ENCODE measurements at regions not wholly inside any gene's neighbourhood (a gene's known extent, or its start where the extent isn't known, plus 50 kb on each side); places are given as distances from the start of the nearest gene placed in this dataset.

DNA sequence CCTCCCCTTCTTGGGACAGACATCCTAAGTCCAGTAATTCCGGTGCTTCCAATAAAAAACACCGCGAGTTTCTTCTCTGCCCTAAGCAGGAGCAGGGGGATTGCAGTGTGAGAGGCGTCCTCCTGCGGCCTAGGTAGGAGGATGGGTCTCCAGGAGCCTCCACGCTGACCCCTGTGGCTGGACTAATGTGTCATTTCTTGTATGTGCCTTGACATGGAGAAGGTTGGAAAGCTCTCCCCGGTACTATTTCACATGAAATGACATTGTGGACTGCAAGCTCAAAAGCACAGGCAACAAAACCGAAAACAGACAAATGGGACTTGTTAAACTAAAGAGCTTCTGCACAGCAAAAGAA lies 66.6 kb upstream of the ENPP6 start:
- Histone ChIP-seq H3K79me1 (ENCODE audit: low read depth in 1 of 2, low read length in 2 of 2) (no peaks in the 10 kb centered on the region), H2AK5ac (ENCODE audit: low read depth, low read length) (no peak overlapping the region), H3K27ac (ENCODE audit: insufficient read depth, low read length) (no peak overlapping the region), H4K20me1 (ENCODE audit: insufficient read depth, low read length) (no peaks in the 10 kb centered on the region), H2BK20ac (ENCODE audit: low read depth, low read length) (no peak overlapping the region), H2BK15ac (ENCODE audit: low read depth, low read length) (no peak overlapping the region), H3K4me1 (ENCODE audit: control insufficient read depth, insufficient read depth, low read length) (peaks cover 4% of the 10 kb centered on the region; the same call in 1 of the 2 replicates), H4K5ac (ENCODE audit: low read depth, low read length) (no peak overlapping the region), H3K23ac (ENCODE audit: low read depth, low read length) (no peak overlapping the region), H3K18ac (ENCODE audit: low read depth, low read length) (no peak overlapping the region), H3K36me3 (ENCODE audit: control insufficient read depth, insufficient read depth, low read length) (no peaks in the 10 kb centered on the region), H3K4me2 (ENCODE audit: low read depth, low read length) (no peak overlapping the region), H3K9ac (ENCODE audit: low read depth, low read length) (no peak overlapping the region), H4K8ac (ENCODE audit: low read depth in 2 of 2, low read length in 2 of 2) (no peak overlapping the region), H3K14ac (replicated peaks; ENCODE audit: low read depth, low read length) (no peak overlapping the region), H2AK9ac (replicated peaks; ENCODE audit: low read depth, low read length, poor library complexity) (no peak overlapping the region), H2BK120ac (ENCODE audit: low read depth, low read length) (no peak overlapping the region), H3K4me3 (ENCODE audit: insufficient read depth, low read depth, low read length) (no peak overlapping the region), H4K91ac (ENCODE audit: insufficient read depth, low read depth, low read length) (no peak overlapping the region), H2BK5ac (ENCODE audit: low read depth, low read length, poor library complexity, severe bottlenecking) (no peak overlapping the region), H3K56ac (ENCODE audit: extremely low read depth, insufficient read depth, low read length) (no peak overlapping the region), H3K9me1 (ENCODE audit: insufficient read depth, low read length) (0 out of 2 replicates have a peak, but pooled peaks cover 3% of the 10 kb centered on the region), H3K27me3 (ENCODE audit: control insufficient read depth, insufficient read depth, low read length) (no peaks in the 10 kb centered on the region), H3K9me3 (ENCODE audit: control insufficient read depth, insufficient read depth, low read length) (no peaks in the 10 kb centered on the region), H3K4ac (ENCODE audit: low read depth, low read length) (no peak overlapping the region), H2AFZ (replicated peaks; ENCODE audit: low read length, poor library complexity) (no peak overlapping the region)
- POLR2A ChIA-PET (ENCODE audit: unreplicated experiment) = no interaction called here
- TF ChIP-seq, protein P1, sequence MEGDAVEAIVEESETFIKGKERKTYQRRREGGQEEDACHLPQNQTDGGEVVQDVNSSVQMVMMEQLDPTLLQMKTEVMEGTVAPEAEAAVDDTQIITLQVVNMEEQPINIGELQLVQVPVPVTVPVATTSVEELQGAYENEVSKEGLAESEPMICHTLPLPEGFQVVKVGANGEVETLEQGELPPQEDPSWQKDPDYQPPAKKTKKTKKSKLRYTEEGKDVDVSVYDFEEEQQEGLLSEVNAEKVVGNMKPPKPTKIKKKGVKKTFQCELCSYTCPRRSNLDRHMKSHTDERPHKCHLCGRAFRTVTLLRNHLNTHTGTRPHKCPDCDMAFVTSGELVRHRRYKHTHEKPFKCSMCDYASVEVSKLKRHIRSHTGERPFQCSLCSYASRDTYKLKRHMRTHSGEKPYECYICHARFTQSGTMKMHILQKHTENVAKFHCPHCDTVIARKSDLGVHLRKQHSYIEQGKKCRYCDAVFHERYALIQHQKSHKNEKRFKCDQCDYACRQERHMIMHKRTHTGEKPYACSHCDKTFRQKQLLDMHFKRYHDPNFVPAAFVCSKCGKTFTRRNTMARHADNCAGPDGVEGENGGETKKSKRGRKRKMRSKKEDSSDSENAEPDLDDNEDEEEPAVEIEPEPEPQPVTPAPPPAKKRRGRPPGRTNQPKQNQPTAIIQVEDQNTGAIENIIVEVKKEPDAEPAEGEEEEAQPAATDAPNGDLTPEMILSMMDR (conservative IDR thresholded peaks at IDR 0.05; ENCODE audit: low read depth, low read length) = no peak
- TF ChIP-seq CEBPB (IDR thresholded peaks at IDR 0.05; ENCODE audit: low read depth, low read length) = no peak
- TF ChIP-seq ELK1 (IDR thresholded peaks at IDR 0.05; ENCODE audit: borderline replicate concordance, low read depth, low read length) = no peak
- TF ChIP-seq SMC3 (IDR thresholded peaks at IDR 0.05; ENCODE audit: low read depth, low read length) = no peak
- no peak for TF ChIP-seq RFX5 (IDR thresholded peaks at IDR 0.05; ENCODE audit: low read depth, low read length)
- TF ChIP-seq, protein P2, sequence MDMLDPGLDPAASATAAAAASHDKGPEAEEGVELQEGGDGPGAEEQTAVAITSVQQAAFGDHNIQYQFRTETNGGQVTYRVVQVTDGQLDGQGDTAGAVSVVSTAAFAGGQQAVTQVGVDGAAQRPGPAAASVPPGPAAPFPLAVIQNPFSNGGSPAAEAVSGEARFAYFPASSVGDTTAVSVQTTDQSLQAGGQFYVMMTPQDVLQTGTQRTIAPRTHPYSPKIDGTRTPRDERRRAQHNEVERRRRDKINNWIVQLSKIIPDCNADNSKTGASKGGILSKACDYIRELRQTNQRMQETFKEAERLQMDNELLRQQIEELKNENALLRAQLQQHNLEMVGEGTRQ (IDR thresholded peaks at IDR 0.05; ENCODE audit: low read depth, low read length) = no peak
- TF ChIP-seq RCOR1 (IDR thresholded peaks at IDR 0.05; ENCODE audit: insufficient replicate concordance, low read length) = no peak
- no peak for TF ChIP-seq FOS (IDR thresholded peaks at IDR 0.05; ENCODE audit: low read depth, low read length)
- TF ChIP-seq BHLHE40 (IDR thresholded peaks at IDR 0.05; ENCODE audit: low read depth, low read length) = no peak
- no peak for TF ChIP-seq RAD21 (IDR thresholded peaks at IDR 0.05; ENCODE audit: low read length)
- TF ChIP-seq POLR2A (IDR thresholded peaks at IDR 0.05; ENCODE audit: low read depth, low read length) = no peak
- no peak for TF ChIP-seq CHD1 (IDR thresholded peaks at IDR 0.05; ENCODE audit: low read depth, low read length)
- TF ChIP-seq MXI1 (IDR thresholded peaks at IDR 0.05; ENCODE audit: borderline replicate concordance, low read depth, low read length) = no peak
- TF ChIP-seq MAFK (IDR thresholded peaks at IDR 0.05; ENCODE audit: low read depth, low read length) = no peak
- TF ChIP-seq MAZ (IDR thresholded peaks at IDR 0.05; ENCODE audit: borderline replicate concordance, low read depth, low read length) = no peak
- TF ChIP-seq NFE2L2 (IDR thresholded peaks at IDR 0.05; ENCODE audit: low read depth, low read length) = no peak
- WGBS, 2 experiments (ENCODE audit: extremely low coverage in 2 of 2, insufficient read length in 1 of 2) = no CpG with 5 or more reads among the region's 8 CpGs
- CTCF ChIA-PET = no interaction called here
- BruUV-seq (replicated peaks) = no TSS peak
- intact Hi-C loops (cut with micrococcal nuclease) (no loop called here), in situ Hi-C loops (cut with MboI; ENCODE audit: low sequenced_read_pairs) (no loop called here), dilution Hi-C loops (cut with HindIII; ENCODE audit: low sequenced_read_pairs, unreplicated experiment) (no loop called here)
- no peak for ATAC-seq (ENCODE audit: low read depth)
- DNase-seq = no peak

Data from IMR-90 (cell line).